Loucy (cell line): ENCODE measurements at regions not wholly inside any gene's neighbourhood (a gene's known extent, or its start where the extent isn't known, plus 50 kb on each side); places are given as distances from the start of the nearest gene placed in this dataset.

Experiments used
- CTCF ChIP-seq: fragments of 200-600 bp; sonication (generic); conservative IDR thresholded peaks from 2 replicates; pipeline ENCODE4 v1.5.1; 2014; ENCODE audit warnings: mild to moderate bottlenecking, antibody characterized with exemption, low read length
- EZH2phosphoT487 ChIP-seq: fragments of 200-600 bp; IDR thresholded peaks from 2 replicates; pipeline ENCODE4 v1.6.1; 2018; ENCODE audit warnings: antibody characterized with exemption, mild to moderate bottlenecking, moderate library complexity, borderline replicate concordance

GRCh38 chr3:105255350-105255749 lies 111.4 kb upstream of the ALCAM start:
- no peak for TF ChIP-seq CTCF
- TF ChIP-seq EZH2phosphoT487 = no peak
